WTC11 (cell line): ENCODE measurements at regions not wholly inside any gene's neighbourhood (a gene's known extent, or its start where the extent isn't known, plus 50 kb on each side); places are given as distances from the start of the nearest gene placed in this dataset.
"Not testable (repeated sequence)": the region's sequence is repeated elsewhere in the genome, so short reads cannot be mapped to it uniquely, and the experiment has no call there.

Experiments
- ELF4 ChIP-seq: sonication (generic); formaldehyde crosslinking; IDR thresholded peaks from 2 replicates; pipeline ENCODE4 v1.8.1; 2022; ENCODE audit warnings: low read depth, mild to moderate bottlenecking, moderate library complexity, missing genetic modification reagents
- JUN ChIP-seq: sonication (generic); formaldehyde crosslinking; IDR thresholded peaks from 2 replicates; pipeline ENCODE4 v1.8.0; 2023; ENCODE audit warnings: mild to moderate bottlenecking, missing genetic modification reagents
- MXD4 ChIP-seq: fragments of 250-450 bp; sonication (Bioruptor Pico); IDR thresholded peaks from 2 replicates; pipeline ENCODE4 v1.8.0; 2021; ENCODE audit warnings: mild to moderate bottlenecking, moderate library complexity, borderline replicate concordance
- NFYB ChIP-seq: sonication (generic); formaldehyde crosslinking; conservative IDR thresholded peaks from 2 replicates; pipeline ENCODE4 v1.8.0; 2022; ENCODE audit warnings: low read depth, missing genetic modification reagents
- TEAD4 ChIP-seq: sonication (generic); formaldehyde crosslinking; IDR thresholded peaks from 2 replicates; pipeline ENCODE4 v1.8.0; 2022; ENCODE audit warnings: mild to moderate bottlenecking, missing genetic modification reagents
- ZNF263 ChIP-seq: sonication (generic); formaldehyde crosslinking; IDR thresholded peaks from 2 replicates; pipeline ENCODE4 v1.8.1; 2022; ENCODE audit warnings: low read depth, mild to moderate bottlenecking, moderate library complexity, missing genetic modification reagents
- TF ChIP-seq, protein P1 (sequence below): sonication (generic); formaldehyde crosslinking; IDR thresholded peaks from 2 replicates; pipeline ENCODE4 v1.8.1; 2022; ENCODE audit warnings: low read depth, mild to moderate bottlenecking, moderate library complexity, missing genetic modification reagents, borderline replicate concordance
- TF ChIP-seq, protein P2 (sequence below): fragments of 200-600 bp; IDR thresholded peaks from 2 replicates; pipeline ENCODE4 v1.8.0; 2022; ENCODE audit warnings: antibody characterized with exemption
- TF ChIP-seq, protein P3 (sequence below): sonication (generic); formaldehyde crosslinking; IDR thresholded peaks from 2 replicates; pipeline ENCODE4 v1.8.1; 2023; ENCODE audit warnings: mild to moderate bottlenecking, missing genetic modification reagents
- TF ChIP-seq, protein P4 (sequence below): sonication (generic); formaldehyde crosslinking; IDR thresholded peaks from 2 replicates; pipeline ENCODE4 v1.8.0; 2022; ENCODE audit warnings: mild to moderate bottlenecking, missing genetic modification reagents
- TF ChIP-seq, protein P5 (sequence below): sonication (generic); formaldehyde crosslinking; conservative IDR thresholded peaks from 2 replicates; pipeline ENCODE4 v1.8.1; 2022; ENCODE audit warnings: mild to moderate bottlenecking, missing genetic modification reagents
- TF ChIP-seq, protein P6 (sequence below): sonication (generic); formaldehyde crosslinking; IDR thresholded peaks from 2 replicates; pipeline ENCODE4 v1.8.0; 2022; ENCODE audit warnings: mild to moderate bottlenecking, missing genetic modification reagents
- TF ChIP-seq, protein P7 (sequence below): sonication (generic); formaldehyde crosslinking; IDR thresholded peaks from 2 replicates; pipeline ENCODE4 v1.8.1; 2023; ENCODE audit warnings: mild to moderate bottlenecking, missing genetic modification reagents, moderate library complexity

DNA sequence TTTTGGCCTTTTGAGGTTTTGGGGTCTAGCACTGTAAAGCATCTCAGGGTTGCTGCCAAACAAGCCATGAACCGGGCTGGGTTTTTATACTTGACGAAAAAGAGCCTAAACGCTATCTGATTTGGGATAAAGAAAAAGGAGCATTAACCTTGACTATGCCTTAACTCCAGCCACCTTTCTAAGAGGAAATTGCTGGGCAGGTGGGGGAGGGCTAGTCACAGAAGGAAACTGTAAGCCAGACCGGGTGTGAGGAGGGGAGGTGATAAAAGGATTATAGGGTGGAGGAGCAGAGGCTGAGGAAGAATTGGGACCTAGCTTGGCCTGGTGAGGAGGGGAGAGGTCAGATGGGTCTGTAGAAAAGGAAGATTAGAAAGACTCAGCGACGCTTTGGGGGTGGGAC lies 335.2 kb upstream of the HTR1E start:
- TF ChIP-seq, protein P1, sequence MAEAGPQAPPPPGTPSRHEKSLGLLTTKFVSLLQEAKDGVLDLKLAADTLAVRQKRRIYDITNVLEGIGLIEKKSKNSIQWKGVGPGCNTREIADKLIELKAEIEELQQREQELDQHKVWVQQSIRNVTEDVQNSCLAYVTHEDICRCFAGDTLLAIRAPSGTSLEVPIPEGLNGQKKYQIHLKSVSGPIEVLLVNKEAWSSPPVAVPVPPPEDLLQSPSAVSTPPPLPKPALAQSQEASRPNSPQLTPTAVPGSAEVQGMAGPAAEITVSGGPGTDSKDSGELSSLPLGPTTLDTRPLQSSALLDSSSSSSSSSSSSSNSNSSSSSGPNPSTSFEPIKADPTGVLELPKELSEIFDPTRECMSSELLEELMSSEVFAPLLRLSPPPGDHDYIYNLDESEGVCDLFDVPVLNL: not testable (repeated sequence)
- not testable (repeated sequence) for TF ChIP-seq MXD4, TEAD4, JUN, NFYB, ELF4, ZNF263 (CRISPR knock-in tag)
- TF ChIP-seq, protein P2, sequence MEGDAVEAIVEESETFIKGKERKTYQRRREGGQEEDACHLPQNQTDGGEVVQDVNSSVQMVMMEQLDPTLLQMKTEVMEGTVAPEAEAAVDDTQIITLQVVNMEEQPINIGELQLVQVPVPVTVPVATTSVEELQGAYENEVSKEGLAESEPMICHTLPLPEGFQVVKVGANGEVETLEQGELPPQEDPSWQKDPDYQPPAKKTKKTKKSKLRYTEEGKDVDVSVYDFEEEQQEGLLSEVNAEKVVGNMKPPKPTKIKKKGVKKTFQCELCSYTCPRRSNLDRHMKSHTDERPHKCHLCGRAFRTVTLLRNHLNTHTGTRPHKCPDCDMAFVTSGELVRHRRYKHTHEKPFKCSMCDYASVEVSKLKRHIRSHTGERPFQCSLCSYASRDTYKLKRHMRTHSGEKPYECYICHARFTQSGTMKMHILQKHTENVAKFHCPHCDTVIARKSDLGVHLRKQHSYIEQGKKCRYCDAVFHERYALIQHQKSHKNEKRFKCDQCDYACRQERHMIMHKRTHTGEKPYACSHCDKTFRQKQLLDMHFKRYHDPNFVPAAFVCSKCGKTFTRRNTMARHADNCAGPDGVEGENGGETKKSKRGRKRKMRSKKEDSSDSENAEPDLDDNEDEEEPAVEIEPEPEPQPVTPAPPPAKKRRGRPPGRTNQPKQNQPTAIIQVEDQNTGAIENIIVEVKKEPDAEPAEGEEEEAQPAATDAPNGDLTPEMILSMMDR: not testable (repeated sequence)
- TF ChIP-seq, protein P3, sequence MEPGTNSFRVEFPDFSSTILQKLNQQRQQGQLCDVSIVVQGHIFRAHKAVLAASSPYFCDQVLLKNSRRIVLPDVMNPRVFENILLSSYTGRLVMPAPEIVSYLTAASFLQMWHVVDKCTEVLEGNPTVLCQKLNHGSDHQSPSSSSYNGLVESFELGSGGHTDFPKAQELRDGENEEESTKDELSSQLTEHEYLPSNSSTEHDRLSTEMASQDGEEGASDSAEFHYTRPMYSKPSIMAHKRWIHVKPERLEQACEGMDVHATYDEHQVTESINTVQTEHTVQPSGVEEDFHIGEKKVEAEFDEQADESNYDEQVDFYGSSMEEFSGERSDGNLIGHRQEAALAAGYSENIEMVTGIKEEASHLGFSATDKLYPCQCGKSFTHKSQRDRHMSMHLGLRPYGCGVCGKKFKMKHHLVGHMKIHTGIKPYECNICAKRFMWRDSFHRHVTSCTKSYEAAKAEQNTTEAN (CRISPR knock-in tag): not testable (repeated sequence)
- TF ChIP-seq, protein P4, sequence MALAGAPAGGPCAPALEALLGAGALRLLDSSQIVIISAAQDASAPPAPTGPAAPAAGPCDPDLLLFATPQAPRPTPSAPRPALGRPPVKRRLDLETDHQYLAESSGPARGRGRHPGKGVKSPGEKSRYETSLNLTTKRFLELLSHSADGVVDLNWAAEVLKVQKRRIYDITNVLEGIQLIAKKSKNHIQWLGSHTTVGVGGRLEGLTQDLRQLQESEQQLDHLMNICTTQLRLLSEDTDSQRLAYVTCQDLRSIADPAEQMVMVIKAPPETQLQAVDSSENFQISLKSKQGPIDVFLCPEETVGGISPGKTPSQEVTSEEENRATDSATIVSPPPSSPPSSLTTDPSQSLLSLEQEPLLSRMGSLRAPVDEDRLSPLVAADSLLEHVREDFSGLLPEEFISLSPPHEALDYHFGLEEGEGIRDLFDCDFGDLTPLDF (CRISPR knock-in tag): not testable (repeated sequence)
- TF ChIP-seq, protein P5, sequence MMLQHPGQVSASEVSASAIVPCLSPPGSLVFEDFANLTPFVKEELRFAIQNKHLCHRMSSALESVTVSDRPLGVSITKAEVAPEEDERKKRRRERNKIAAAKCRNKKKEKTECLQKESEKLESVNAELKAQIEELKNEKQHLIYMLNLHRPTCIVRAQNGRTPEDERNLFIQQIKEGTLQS (CRISPR knock-in tag): not testable (repeated sequence)
- TF ChIP-seq, protein P6, sequence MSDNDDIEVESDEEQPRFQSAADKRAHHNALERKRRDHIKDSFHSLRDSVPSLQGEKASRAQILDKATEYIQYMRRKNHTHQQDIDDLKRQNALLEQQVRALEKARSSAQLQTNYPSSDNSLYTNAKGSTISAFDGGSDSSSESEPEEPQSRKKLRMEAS (CRISPR knock-in tag): not testable (repeated sequence)
- TF ChIP-seq, protein P7, sequence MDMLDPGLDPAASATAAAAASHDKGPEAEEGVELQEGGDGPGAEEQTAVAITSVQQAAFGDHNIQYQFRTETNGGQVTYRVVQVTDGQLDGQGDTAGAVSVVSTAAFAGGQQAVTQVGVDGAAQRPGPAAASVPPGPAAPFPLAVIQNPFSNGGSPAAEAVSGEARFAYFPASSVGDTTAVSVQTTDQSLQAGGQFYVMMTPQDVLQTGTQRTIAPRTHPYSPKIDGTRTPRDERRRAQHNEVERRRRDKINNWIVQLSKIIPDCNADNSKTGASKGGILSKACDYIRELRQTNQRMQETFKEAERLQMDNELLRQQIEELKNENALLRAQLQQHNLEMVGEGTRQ (CRISPR knock-in tag): not testable (repeated sequence)
